HG02938 (cell line): ENCODE measurements at regions not wholly inside any gene's neighbourhood (a gene's known extent, or its start where the extent isn't known, plus 50 kb on each side); places are given as distances from the start of the nearest gene placed in this dataset.
A peak's percentile ranks its signal among the peaks of the same experiment; 100 is the strongest.
"Not testable (repeated sequence)": the region's sequence is repeated elsewhere in the genome, so short reads cannot be mapped to it uniquely, and the experiment has no call there.

ENCODE experiments used
- ATAC-seq: cut with Tn5 transposase; IDR thresholded peaks from one replicate; pipeline ENCODE4 v1.9.1; 2021; ENCODE audit warnings: mild to moderate bottlenecking, moderate library complexity; ENCODE audit not compliant: unreplicated experiment

- ATAC-seq: no peak
Measured at GRCh38 chr3:153956613-153957012, 164.6 kb upstream of the ARHGEF26 start.

GRCh38 chr3:153957421-153957820 is 163.8 kb upstream of the ARHGEF26 start:
- ATAC-seq: no peak

GRCh38 chr3:153958635-153959595 is 162.3 kb upstream of the ARHGEF26 start:
- ATAC-seq: no peak

- no peak for ATAC-seq
Measured at GRCh38 chr3:153960458-153961074, 160.6 kb upstream of the ARHGEF26 start.

GRCh38 chr3:153961494-153961893 is 159.7 kb upstream of the ARHGEF26 start:
- no peak for ATAC-seq

- no peak for ATAC-seq
Measured at GRCh38 chr3:153963012-153963411, 158.2 kb upstream of the ARHGEF26 start.

GRCh38 chr3:153967260-153967659 is 153.9 kb upstream of the ARHGEF26 start:
- no peak for ATAC-seq

- ATAC-seq: no peak
Measured at GRCh38 chr3:153970047-153970446, 151.1 kb upstream of the ARHGEF26 start.

- no peak for ATAC-seq
Measured at GRCh38 chr3:153970741-153971347, 150.3 kb upstream of the ARHGEF26 start.

- ATAC-seq: peak; percentile 62
Measured at GRCh38 chr3:153972862-153973261, 148.3 kb upstream of the ARHGEF26 start.

- ATAC-seq: peak; percentile 45
Measured at GRCh38 chr3:153973722-153974265, 147.4 kb upstream of the ARHGEF26 start.

- no peak for ATAC-seq
Measured at GRCh38 chr3:153974614-153975013, 146.6 kb upstream of the ARHGEF26 start.

GRCh38 chr3:153976891-153977554 is 144.2 kb upstream of the ARHGEF26 start:
- ATAC-seq: no peak

- ATAC-seq: no peak
Measured at GRCh38 chr3:153978006-153978405, 143.2 kb upstream of the ARHGEF26 start.

GRCh38 chr3:153979418-153980251 is 141.6 kb upstream of the ARHGEF26 start:
- ATAC-seq: no peak

GRCh38 chr3:153980252-153980590 is 141.0 kb upstream of the ARHGEF26 start:
- no peak for ATAC-seq

- ATAC-seq: not testable (repeated sequence)
Measured at GRCh38 chr3:153997364-153997763, 123.8 kb upstream of the ARHGEF26 start.

GRCh38 chr3:154003649-154004048 is 117.5 kb upstream of the ARHGEF26 start:
- ATAC-seq: no peak

GRCh38 chr3:154011036-154011435 is 110.2 kb upstream of the ARHGEF26 start:
- ATAC-seq: no peak

- no peak for ATAC-seq
Measured at GRCh38 chr3:154013736-154014135, 107.5 kb upstream of the ARHGEF26 start.
